ENCODE measurements at regions not wholly inside any gene's neighbourhood (a gene's known extent, or its start where the extent isn't known, plus 50 kb on each side); places are given as distances from the start of the nearest gene placed in this dataset.
"Not testable (repeated sequence)": the region's sequence is repeated elsewhere in the genome, so short reads cannot be mapped to it uniquely, and the experiment has no call there.

DNA sequence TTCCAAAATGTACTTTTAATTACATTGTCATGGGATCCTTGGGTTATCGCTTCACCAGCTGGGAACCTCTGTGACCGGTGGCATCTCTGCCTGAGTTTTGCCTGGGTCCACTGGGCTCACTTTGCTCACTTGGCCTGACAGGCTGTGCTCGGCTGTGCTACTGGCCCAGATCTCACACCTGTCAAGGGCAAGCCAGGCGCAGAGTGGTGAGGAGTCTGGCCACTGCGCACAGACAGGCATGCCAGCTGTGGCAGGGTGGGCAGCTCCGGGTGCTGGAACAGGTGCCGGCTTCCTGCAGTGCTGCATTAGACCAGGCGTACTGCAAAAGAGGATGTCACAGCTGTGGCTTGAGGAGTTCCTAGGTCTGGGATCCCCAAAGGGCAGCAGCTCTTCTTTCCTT is 489.8 kb downstream of the TENT5A start:
- Histone ChIP-seq H3K4me1 (no peaks in the 10 kb centered on the region), H3K36me3 (no peaks in the 10 kb centered on the region)
- peak; percentile 34 to 40 for DNase-seq

DNA sequence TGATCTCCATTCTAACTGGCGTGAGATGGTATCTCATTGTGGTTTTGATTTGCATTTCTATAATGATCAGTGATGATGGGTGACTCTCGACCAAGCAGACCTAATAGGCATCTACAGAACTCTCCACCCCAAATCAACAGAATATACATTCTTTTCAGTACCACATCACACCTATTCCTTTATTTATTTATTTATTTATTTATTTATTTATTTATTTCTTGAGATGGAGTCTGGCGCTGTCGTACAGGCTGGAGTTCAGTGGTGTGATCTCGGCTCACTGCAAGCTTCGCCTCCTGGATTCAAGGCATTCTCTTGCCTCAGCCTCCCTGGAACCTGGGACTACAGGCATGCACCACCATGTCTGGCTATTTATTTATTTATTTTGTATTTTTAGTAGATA is 496.3 kb downstream of the TENT5A start:
- H3K27me3 ChIP-seq; DNase-seq; H3K4me1 ChIP-seq; H3K36me3 ChIP-seq; H3K27ac ChIP-seq; H3K9me3 ChIP-seq (replicated peaks); H3K4me3 ChIP-seq: not testable (repeated sequence)

More for the DNA sequence above, 489.8 kb downstream of the TENT5A start:
- Histone ChIP-seq H3K27ac (no peak overlapping the region), H3K9me3 (replicated peaks) (no peaks in the 10 kb centered on the region), H3K27me3 (no peaks in the 10 kb centered on the region), H3K4me3 (no peak overlapping the region)

DNA sequence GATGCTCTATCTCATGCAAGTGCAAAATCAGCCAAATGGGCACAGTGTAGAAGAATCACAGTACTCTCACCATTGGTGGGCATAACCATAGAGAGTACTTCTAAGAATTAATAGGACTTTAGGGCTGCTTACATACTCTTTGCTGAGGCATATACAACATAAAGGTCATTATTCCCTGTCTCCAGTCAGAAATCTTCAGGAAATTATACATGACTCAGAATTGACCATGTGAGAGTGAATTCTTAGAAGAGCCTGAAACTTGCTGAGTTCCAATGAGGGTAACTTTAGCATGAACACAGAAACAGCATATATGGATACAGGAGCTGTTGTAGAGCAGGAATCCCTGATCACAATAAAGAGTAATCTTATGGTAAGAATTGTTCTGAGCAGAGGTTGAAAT is 498.7 kb downstream of the TENT5A start:
- H3K36me3 ChIP-seq = no peaks in the 10 kb centered on the region
- no peaks in the 10 kb centered on the region for H3K9me3 ChIP-seq (replicated peaks)
- H3K27me3 ChIP-seq = no peaks in the 10 kb centered on the region
- DNase-seq = no peak
- H3K4me3 ChIP-seq = no peak overlapping the region
- no peak overlapping the region for H3K27ac ChIP-seq
- H3K4me1 ChIP-seq = no peaks in the 10 kb centered on the region

DNA sequence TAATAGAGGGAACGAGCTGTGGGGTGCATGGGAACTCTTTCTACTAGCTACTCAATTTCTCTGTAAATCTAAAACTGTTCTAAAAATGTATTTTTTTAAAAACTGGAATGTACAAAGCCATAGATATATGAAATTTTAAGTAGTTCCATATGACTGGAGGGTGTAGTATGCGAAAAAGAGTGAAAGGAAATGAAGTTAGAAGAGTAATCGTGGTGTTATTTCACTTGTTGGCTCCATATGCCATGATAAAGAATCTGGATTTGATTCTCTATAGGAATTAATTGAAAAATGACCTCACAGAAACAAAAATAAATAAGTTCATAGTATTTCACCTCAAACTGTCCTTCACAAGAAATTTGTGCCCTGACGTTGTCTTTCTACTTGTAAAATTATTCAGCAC is 500.2 kb downstream of the TENT5A start:
- H3K27ac ChIP-seq = no peak overlapping the region
- H3K4me1 ChIP-seq = no peaks in the 10 kb centered on the region
- no peak for DNase-seq
- no peaks in the 10 kb centered on the region for H3K27me3 ChIP-seq
- H3K4me3 ChIP-seq = no peak overlapping the region
- no peaks in the 10 kb centered on the region for H3K36me3 ChIP-seq
- H3K9me3 ChIP-seq (replicated peaks) = no peaks in the 10 kb centered on the region

DNA sequence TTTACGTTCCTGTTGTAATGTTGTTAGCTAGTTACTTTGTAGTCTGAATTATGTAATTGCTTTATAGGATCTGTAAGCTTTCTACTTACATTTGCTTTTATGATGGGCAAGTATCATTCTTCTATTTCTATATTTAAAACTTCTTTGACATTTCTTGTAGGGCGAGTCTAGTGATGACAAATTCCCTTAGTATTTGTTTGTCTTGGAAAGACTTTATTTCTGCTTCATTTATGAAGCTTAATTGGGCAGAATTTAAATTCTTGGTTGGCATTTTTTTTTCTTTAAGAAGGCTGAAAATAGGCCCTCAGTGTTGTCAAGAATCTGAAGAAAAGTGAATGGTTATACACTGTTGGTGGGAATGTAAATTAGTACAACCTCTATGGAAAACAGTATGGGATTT is 506.3 kb downstream of the TENT5A start:
- no peak overlapping the region for H3K27ac ChIP-seq
- H3K4me1 ChIP-seq = no peaks in the 10 kb centered on the region
- H3K27me3 ChIP-seq = no peaks in the 10 kb centered on the region
- no peak for DNase-seq
- H3K9me3 ChIP-seq (replicated peaks) = no peaks in the 10 kb centered on the region
- no peak overlapping the region for H3K4me3 ChIP-seq
- no peaks in the 10 kb centered on the region; the same call in 1 of the 2 replicates for H3K36me3 ChIP-seq

DNA sequence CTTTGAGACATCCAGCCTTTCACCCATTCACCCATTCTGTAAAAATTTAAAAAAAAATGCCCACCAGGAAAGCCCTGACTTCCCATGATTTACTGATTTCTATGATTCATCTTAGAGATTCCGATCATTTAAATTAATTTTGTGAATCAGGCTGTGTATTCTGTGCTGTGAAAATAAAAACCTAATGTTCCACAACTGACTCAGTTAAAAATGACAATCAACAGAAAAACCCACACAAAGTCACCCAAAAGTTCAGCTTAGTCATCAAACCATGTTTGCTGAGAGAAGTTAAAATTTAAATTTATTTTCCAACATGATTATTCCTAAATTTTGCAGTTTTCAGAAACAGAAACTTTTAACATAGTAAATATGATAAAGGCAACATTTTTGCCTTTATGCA is 509.9 kb downstream of the TENT5A start:
- H3K9me3 ChIP-seq (replicated peaks) = no peaks in the 10 kb centered on the region
- DNase-seq = no peak
- H3K27me3 ChIP-seq = no peaks in the 10 kb centered on the region
- H3K4me3 ChIP-seq = no peak overlapping the region
- H3K36me3 ChIP-seq = no peaks in the 10 kb centered on the region; the same call in 1 of the 2 replicates
- no peaks in the 10 kb centered on the region for H3K4me1 ChIP-seq
- H3K27ac ChIP-seq = no peak overlapping the region

DNA sequence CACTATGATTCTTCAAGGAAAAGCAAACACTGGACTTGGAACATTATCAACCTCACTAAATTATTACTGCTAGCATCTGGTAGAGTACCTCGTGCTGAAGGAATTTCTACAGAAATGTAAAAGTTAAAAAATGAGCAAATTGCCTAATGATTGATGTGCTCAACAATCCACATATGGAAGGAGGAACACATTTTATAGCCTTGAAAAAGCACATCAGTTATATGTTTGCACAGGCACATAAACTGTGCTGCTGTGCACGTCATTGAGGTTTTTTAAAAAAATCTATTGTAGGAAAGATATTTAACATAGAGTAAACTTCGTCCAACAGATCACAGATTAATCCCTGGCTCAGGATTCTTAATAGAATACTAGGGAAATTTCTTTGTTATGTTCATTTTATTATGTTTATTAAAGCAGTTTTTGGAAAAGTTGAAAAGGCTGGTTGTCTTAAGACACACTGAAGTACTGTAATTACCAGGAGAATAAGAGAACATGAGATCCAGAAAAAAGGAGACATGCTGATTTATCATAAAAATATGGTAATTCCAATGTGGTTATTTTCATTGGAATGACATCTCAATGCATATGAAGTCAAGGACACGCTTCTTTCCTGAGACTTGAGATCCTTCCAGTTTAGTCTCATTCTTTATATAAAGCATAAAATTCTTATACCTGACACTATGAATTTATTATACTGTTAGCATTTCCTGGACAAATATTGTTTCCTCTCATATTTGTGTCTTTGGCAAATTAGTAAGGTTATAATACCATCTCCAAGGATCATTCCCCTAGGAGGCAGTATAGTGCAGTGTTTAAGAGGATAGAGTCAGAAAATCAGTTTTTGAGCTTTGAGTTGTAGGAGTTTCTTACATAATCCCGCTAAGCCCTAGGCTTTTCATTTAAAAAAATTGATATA is 511.1 kb downstream of the TENT5A start:
- no peaks in the 10 kb centered on the region for H3K27me3 ChIP-seq
- H3K27ac ChIP-seq = no peak overlapping the region
- no peaks in the 10 kb centered on the region for H3K9me3 ChIP-seq (replicated peaks)
- H3K4me3 ChIP-seq = no peak overlapping the region
- no peaks in the 10 kb centered on the region; the same call in 1 of the 2 replicates for H3K36me3 ChIP-seq
- peak in 1 of 2 experiments; percentile 47 for DNase-seq
- H3K4me1 ChIP-seq = no peaks in the 10 kb centered on the region

DNA sequence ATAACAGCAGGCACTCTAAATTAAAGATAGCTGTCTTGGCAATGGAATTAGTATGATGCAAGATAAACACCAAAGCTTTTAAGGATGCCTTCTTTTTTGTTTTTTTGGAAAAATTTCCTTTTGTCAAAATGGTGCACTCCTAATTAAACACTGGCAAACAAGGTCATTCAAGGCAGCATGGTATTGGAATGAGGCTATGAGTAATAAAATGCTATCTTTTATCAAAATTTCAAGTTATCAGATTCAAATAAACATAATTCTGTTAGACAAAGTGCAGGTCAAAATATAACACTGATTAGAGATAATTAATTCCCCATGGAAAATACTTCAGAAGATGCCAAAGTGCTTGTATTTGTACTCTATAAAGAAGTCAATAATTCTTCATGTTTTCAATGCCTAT is 514.1 kb downstream of the TENT5A start:
- H3K27me3 ChIP-seq = no peaks in the 10 kb centered on the region
- H3K4me3 ChIP-seq = no peak overlapping the region
- no peaks in the 10 kb centered on the region for H3K9me3 ChIP-seq (replicated peaks)
- DNase-seq = no peak
- H3K27ac ChIP-seq = no peak overlapping the region
- H3K4me1 ChIP-seq = no peaks in the 10 kb centered on the region
- no peaks in the 10 kb centered on the region for H3K36me3 ChIP-seq

DNA sequence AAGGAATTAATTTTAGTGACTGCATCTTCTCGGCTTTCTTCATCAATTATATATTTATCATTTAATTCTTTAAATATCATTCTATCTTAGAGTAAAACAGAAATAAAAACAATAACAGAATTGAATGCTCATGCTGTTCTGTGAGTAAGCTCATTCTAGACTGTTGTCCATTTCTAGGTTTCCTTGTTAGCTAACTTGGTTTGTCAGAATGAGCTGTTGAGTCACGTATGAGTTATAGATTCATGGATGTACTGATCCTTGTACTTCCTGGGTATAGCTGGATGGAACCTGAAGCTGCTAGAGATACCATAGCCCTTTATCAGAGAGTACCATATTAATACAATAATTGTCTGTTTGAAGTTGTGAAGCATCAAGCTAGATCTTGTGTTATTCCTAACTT is 515.3 kb downstream of the TENT5A start:
- H3K36me3 ChIP-seq = no peaks in the 10 kb centered on the region
- no peak for DNase-seq
- H3K27me3 ChIP-seq = no peaks in the 10 kb centered on the region
- no peaks in the 10 kb centered on the region for H3K9me3 ChIP-seq (replicated peaks)
- H3K4me3 ChIP-seq = no peak overlapping the region
- H3K4me1 ChIP-seq = no peaks in the 10 kb centered on the region
- H3K27ac ChIP-seq = no peak overlapping the region

DNA sequence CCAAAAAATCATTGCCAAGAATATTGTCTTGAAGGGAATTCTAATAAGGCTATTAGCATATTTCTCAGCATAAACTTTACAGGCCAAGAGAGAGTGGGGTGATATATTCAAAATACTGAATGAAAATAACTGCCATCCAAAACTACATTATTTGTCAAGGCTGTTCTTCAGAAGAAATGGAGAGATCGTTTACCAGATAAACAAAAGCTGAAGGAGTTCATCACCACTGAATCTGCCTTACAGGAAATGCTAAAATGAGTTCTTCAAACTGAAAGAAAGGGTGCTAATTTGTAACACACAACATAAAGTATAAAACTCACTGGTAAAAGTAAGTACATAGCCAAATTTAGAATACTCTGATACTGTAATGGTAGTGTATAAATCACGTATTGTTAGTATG is 517.0 kb downstream of the TENT5A start:
- no peaks in the 10 kb centered on the region for H3K27me3 ChIP-seq
- no peaks in the 10 kb centered on the region for H3K36me3 ChIP-seq
- no peak overlapping the region for H3K4me3 ChIP-seq
- no peak for DNase-seq
- H3K4me1 ChIP-seq = no peaks in the 10 kb centered on the region
- H3K27ac ChIP-seq = no peak overlapping the region
- no peaks in the 10 kb centered on the region for H3K9me3 ChIP-seq (replicated peaks)

DNA sequence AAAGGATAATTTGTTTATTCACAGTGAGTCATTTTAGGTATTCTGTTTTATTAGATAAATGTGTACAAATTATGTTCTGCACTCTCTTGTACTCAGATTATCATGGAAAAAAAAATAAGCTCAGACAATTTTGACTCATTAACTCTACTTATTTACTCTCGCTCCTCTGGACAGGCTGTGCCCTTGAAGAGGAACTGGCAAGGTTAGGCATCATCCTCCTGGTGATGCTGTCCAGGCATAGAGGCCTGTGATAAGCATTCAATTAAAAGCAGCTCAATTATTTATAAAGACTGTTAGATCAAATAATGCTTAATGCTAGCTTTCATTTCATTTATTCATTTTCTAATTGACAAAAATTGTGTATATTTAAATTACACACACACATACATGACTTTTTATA is 518.5 kb downstream of the TENT5A start:
- H3K4me3 ChIP-seq = no peak overlapping the region
- DNase-seq = no peak
- H3K36me3 ChIP-seq = no peaks in the 10 kb centered on the region
- H3K9me3 ChIP-seq (replicated peaks) = no peaks in the 10 kb centered on the region
- H3K27me3 ChIP-seq = no peaks in the 10 kb centered on the region
- H3K4me1 ChIP-seq = no peaks in the 10 kb centered on the region
- no peak overlapping the region for H3K27ac ChIP-seq

DNA sequence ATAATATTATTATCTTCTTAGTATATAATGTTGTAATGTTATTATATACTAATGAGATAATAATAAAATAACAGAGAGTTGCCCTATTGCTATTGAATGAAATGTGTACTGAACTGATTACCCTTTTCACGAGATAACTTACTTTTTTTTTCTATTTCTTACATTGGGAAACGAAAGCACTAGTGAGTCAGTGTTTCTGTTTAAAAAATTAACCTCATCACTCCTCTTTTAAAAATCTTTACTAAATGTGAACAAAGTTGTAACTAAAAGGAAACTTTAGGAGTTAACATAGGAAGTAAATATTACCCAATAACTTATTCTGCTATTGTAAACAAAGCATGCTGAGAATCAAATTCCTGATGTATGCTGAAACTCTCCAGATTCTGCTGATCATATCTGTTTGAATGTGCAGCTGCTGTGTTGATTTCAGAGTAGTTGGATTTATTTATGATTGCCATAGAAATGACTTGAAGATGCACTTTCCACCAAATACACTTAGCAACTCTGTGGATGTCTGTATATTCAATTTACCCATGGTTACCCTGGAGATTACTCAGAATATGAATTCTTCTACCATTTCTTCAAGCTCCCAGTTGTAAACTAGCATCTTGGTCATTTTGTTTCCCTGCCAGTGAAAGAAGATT is 523.4 kb downstream of the TENT5A start:
- Histone ChIP-seq H3K4me1 (no peaks in the 10 kb centered on the region), H3K27ac (no peak overlapping the region), H3K36me3 (no peaks in the 10 kb centered on the region), H3K27me3 (no peaks in the 10 kb centered on the region), H3K4me3 (no peak overlapping the region), H3K9me3 (replicated peaks) (no peaks in the 10 kb centered on the region)
- DNase-seq = no peak

DNA sequence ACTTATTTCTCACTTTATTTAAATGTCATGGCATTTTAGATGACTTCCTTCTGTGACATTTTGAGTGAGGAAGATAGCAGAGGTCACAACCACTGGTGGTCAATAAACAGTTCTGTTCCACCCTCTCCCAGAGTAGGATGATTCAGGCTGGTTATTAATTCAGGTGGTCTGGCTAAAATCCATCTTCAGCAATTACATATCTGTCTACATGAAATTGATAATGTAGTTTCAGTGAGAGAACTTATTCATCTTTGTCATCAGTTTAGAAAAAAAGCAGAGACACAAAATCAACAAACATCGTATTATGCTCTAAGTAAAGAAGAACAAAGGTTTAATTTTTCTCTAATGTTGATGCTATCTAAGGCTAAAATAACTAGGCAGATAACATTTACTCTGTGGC is 525.5 kb downstream of the TENT5A start:
- no peaks in the 10 kb centered on the region for H3K9me3 ChIP-seq (replicated peaks)
- no peak overlapping the region for H3K27ac ChIP-seq
- no peak for DNase-seq
- H3K4me1 ChIP-seq = no peaks in the 10 kb centered on the region
- H3K27me3 ChIP-seq = no peaks in the 10 kb centered on the region
- no peak overlapping the region for H3K4me3 ChIP-seq
- no peaks in the 10 kb centered on the region for H3K36me3 ChIP-seq

DNA sequence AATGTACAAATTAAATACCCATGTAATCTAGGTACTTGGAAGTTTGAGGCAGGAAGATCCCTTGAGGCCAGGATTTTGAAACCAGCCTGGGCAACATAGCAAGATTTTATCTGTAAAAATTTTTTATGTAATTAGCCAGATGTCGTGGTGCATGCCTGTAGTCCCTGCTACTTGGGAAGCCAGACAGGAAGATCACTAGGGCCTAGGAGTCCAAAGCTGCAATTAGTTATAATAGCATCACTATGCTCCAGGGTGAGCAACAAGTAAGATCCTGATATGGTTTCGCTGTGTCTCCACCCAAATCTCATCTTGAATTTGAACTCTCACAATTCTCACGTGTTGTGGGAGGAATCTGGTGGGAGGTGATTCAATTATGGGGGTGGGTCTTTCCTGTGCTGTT is 535.8 kb downstream of the TENT5A start:
- no peaks in the 10 kb centered on the region for H3K36me3 ChIP-seq
- no peaks in the 10 kb centered on the region for H3K9me3 ChIP-seq (replicated peaks)
- no peaks in the 10 kb centered on the region for H3K4me1 ChIP-seq
- no peak overlapping the region for H3K4me3 ChIP-seq
- H3K27me3 ChIP-seq = no peaks in the 10 kb centered on the region
- no peak overlapping the region for H3K27ac ChIP-seq
- DNase-seq = no peak

DNA sequence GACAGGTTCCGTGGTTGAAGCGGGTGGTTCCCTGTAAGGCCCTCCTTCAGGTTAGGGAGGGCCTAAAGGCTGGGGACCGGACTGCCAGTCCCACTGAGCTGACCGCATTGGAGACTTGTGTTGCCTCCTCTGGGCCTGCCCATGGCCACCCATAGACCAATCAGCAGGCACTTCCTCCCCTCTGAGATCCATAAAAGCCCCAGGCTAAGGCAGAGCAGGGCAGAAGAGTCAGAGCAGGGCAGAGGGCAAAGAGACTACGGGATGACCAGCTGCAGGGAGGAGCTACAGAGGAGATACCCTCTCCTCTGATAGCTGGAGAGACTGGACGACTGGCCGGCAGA is 537.4 kb downstream of the TENT5A start:
- Histone ChIP-seq H3K4me3 (no peak overlapping the region), H3K4me1 (no peaks in the 10 kb centered on the region), H3K9me3 (replicated peaks) (no peaks in the 10 kb centered on the region), H3K27me3 (no peaks in the 10 kb centered on the region), H3K36me3 (no peaks in the 10 kb centered on the region), H3K27ac (no peak overlapping the region)
- DNase-seq = no peak
